ENCODE measurements at regions not wholly inside any gene's neighbourhood (a gene's known extent, or its start where the extent isn't known, plus 50 kb on each side); places are given as distances from the start of the nearest gene placed in this dataset.
A peak's percentile ranks its signal among the peaks of the same experiment; 100 is the strongest.

DNA sequence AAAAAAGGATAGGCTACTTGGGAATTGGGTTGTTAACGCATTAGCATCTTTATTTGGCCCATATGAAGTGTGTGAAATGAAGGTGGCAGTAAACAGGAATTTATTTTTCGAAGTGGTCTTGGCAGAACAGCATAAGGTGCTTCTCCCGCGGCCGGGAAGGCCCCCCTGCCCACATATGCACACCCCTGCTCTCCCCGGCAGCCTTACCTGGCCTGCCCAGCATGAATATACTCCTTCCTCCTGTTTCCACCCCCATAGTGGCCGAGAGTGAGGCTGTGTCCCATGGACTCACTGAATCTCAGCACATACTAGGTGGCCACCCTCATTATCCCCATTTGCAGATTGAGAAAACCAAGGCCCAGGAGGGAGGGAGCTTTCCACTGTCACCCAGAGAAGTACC lies 54.0 kb upstream of the OLFM1 start:
- no peak for DNase-seq
- no CpG with 5 or more reads among the region's 7 CpGs for WGBS (ENCODE audit: extremely low coverage, insufficient read length, low lambda C conversion rate)
- Histone ChIP-seq H2AK5ac (ENCODE audit: insufficient read length, low read length) (no peak overlapping the region), H2BK12ac (ENCODE audit: insufficient read length, low read depth, low read length) (no peak overlapping the region), H3K14ac (ENCODE audit: insufficient read depth, low read length) (no peak overlapping the region), H3K4me2 (ENCODE audit: insufficient read depth, insufficient read length, low read length) (no peak overlapping the region), H3K18ac (ENCODE audit: insufficient read length, low read depth, low read length) (no peak overlapping the region), H3K23me2 (ENCODE audit: insufficient read length, low read depth, low read length, poor library complexity, severe bottlenecking) (no peaks in the 10 kb centered on the region), H2BK20ac (ENCODE audit: low read depth, low read length, poor library complexity, severe bottlenecking) (no peak overlapping the region), H3K23ac (ENCODE audit: insufficient read length, low read depth, low read length) (no peak overlapping the region), H3K9ac (ENCODE audit: extremely low read depth, insufficient read length, low read length) (no peak overlapping the region), H2AFZ (ENCODE audit: low read length) (no peak overlapping the region), H4K5ac (ENCODE audit: insufficient read length, low read depth, low read length) (no peak overlapping the region), H4K91ac (ENCODE audit: insufficient read length, low read depth, low read length) (no peak overlapping the region), H3K4me1 (ENCODE audit: insufficient read depth, low read length) (no peaks in the 10 kb centered on the region), H3K79me2 (ENCODE audit: insufficient read depth, low read length) (no peaks in the 10 kb centered on the region), H4K8ac (replicated peaks; ENCODE audit: insufficient read length, low read depth, low read length) (no peak overlapping the region), H2BK5ac (ENCODE audit: insufficient read length, low read length) (no peak overlapping the region), H3K4ac (ENCODE audit: low read depth, low read length) (no peak overlapping the region), H2BK120ac (ENCODE audit: low read depth, low read length, poor library complexity, severe bottlenecking) (no peak overlapping the region), H3K27me3 (ENCODE audit: insufficient read depth, low read length) (no peaks in the 10 kb centered on the region), H3K79me1 (ENCODE audit: insufficient read depth, low read depth, low read length, poor library complexity, severe bottlenecking) (no peaks in the 10 kb centered on the region), H4K20me1 (ENCODE audit: control insufficient read depth, insufficient read depth, insufficient read length) (peaks cover 2% of the 10 kb centered on the region), H3K56ac (ENCODE audit: insufficient read length, low read depth, low read length) (no peak overlapping the region), H3T11ph (ENCODE audit: low read length) (no peak overlapping the region), H2BK15ac (ENCODE audit: low read depth, low read length) (no peak overlapping the region), H3K27ac (ENCODE audit: insufficient read length, low read depth, low read length) (no peak overlapping the region), H3K9me3 (ENCODE audit: control insufficient read depth, low read depth, low read length) (no peaks in the 10 kb centered on the region)
- peaks cover 3% of the 10 kb centered on the region; the same call in 1 of the 2 replicates for H3K27me3 Mint-ChIP-seq (ENCODE audit: low read depth)
- no peak overlapping the region for H3K4me3 Mint-ChIP-seq
- peak overlapping the region in 1 of 3 experiments; percentile 35; a peak in 1 of 7 replicates for H3K27ac Mint-ChIP-seq
- H3K9me3 Mint-ChIP-seq: no peaks in the 10 kb centered on the region
- TF ChIP-seq, protein P1, sequence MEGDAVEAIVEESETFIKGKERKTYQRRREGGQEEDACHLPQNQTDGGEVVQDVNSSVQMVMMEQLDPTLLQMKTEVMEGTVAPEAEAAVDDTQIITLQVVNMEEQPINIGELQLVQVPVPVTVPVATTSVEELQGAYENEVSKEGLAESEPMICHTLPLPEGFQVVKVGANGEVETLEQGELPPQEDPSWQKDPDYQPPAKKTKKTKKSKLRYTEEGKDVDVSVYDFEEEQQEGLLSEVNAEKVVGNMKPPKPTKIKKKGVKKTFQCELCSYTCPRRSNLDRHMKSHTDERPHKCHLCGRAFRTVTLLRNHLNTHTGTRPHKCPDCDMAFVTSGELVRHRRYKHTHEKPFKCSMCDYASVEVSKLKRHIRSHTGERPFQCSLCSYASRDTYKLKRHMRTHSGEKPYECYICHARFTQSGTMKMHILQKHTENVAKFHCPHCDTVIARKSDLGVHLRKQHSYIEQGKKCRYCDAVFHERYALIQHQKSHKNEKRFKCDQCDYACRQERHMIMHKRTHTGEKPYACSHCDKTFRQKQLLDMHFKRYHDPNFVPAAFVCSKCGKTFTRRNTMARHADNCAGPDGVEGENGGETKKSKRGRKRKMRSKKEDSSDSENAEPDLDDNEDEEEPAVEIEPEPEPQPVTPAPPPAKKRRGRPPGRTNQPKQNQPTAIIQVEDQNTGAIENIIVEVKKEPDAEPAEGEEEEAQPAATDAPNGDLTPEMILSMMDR (conservative IDR thresholded peaks at IDR 0.05): no peak
- no peaks in the 10 kb centered on the region for H3K36me3 Mint-ChIP-seq (ENCODE audit: insufficient read depth in 1 of 3, low read depth in 3 of 3)
- peaks cover 10 to 12% of the 10 kb centered on the region in 2 experiments for H3K4me1 Mint-ChIP-seq

All from H9 (cell line).